ENCODE measurements at regions not wholly inside any gene's neighbourhood (a gene's known extent, or its start where the extent isn't known, plus 50 kb on each side); places are given as distances from the start of the nearest gene placed in this dataset.

DNA sequence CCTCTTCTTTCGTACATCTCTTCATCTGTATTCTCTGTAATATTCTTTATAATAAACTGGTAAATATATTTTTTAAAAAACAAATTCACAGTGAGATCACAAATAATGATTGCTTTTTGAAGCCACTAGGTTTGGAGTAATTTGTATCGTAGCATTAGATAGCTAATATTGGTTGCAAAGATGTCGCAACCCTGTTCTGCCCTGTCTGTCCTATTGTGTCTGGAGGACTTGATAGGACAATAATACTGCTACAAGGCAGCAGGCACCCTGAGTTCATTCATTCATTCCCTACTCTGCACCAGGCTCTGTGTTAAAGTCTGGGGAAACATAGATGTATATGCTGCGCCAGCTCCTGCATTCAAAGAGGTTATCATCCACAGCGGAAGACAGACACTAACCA is 206.7 kb upstream of the KLF4 start:
- Histone ChIP-seq H3K27me3 (no peaks in the 10 kb centered on the region), H3K4me3 (no peak overlapping the region), H3K27ac (no peak overlapping the region), H3K36me3 (no peaks in the 10 kb centered on the region), H3K9me3 (no peaks in the 10 kb centered on the region), H3K4me1 (no peaks in the 10 kb centered on the region)
- intact Hi-C loops (cut with DNase I) = no loop called here
- no peak for TF ChIP-seq EP300 (IDR thresholded peaks at IDR 0.05)
- no peak for TF ChIP-seq POLR2AphosphoS5 (IDR thresholded peaks at IDR 0.05)
- TF ChIP-seq POLR2A (IDR thresholded peaks at IDR 0.05) = no peak
- TF ChIP-seq, protein P1, sequence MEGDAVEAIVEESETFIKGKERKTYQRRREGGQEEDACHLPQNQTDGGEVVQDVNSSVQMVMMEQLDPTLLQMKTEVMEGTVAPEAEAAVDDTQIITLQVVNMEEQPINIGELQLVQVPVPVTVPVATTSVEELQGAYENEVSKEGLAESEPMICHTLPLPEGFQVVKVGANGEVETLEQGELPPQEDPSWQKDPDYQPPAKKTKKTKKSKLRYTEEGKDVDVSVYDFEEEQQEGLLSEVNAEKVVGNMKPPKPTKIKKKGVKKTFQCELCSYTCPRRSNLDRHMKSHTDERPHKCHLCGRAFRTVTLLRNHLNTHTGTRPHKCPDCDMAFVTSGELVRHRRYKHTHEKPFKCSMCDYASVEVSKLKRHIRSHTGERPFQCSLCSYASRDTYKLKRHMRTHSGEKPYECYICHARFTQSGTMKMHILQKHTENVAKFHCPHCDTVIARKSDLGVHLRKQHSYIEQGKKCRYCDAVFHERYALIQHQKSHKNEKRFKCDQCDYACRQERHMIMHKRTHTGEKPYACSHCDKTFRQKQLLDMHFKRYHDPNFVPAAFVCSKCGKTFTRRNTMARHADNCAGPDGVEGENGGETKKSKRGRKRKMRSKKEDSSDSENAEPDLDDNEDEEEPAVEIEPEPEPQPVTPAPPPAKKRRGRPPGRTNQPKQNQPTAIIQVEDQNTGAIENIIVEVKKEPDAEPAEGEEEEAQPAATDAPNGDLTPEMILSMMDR (IDR thresholded peaks at IDR 0.05) = no peak
- WGBS, 2 donors = 88 to 97% methylated on average over 5 of the region's 5 CpGs
- no peak for DNase-seq

DNA sequence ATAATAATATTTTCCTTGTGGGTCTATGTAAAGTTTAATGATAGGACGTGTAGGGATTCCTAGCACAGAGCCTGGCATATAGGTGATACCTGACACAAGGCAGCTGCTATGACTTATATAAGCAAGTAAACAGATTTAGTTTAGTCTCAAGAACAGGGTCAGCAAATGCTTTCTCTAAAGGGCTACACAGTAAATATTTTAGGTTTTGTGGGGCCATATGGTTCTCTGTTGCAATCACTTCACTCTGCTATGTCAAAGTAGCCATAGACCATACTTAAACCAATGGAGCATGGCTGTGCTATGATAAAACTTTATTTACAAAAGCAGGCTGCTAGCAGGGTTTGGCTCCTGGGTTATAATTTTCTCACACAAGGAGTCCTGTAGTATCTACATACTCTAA is 204.8 kb upstream of the KLF4 start:
- H3K9me3 ChIP-seq = no peaks in the 10 kb centered on the region
- no peak overlapping the region for H3K27ac ChIP-seq

DNA sequence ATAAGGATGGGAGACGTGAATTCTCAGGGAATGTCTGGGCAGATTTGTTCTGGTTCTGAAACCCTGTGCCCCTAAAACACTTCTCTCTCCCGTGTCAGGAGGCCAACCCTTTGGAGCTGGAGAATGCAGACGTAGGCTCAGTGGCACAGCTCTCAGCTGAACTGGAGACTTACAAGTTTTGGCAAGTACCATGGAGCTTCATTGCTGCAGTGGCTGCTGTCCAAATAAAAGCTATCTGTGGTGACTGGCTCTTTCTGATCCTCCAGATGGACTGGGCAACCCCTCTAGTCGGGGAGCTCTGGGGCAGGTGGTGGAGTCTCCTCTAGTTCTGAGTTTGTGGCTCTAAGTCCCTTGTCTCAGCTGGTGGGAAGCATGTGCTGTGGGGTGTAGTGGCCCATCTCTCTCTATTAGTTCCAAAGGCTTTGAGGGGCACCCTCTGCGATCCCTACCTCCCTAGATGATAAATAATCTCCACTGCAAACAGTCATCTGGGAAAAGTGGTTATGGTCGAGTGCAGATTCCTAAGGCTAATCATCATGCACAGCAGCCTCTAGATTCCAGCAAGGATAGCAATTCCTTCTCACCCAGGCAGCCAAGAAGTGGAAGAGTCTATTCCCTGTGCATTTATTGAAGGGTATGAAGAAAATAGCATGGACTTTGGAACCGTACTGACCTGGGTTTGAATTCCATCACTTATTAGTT is 204.2 kb upstream of the KLF4 start:
- H3K36me3 ChIP-seq = no peaks in the 10 kb centered on the region
- WGBS, 2 donors = 85% methylated on average over 7 of the region's 7 CpGs
- intact Hi-C loops (cut with DNase I) = no loop called here
- H3K4me1 ChIP-seq = no peaks in the 10 kb centered on the region
- H3K9me3 ChIP-seq = no peaks in the 10 kb centered on the region
- no peak for DNase-seq
- no peak for TF ChIP-seq EP300 (IDR thresholded peaks at IDR 0.05)
- H3K4me3 ChIP-seq = no peak overlapping the region
- no peaks in the 10 kb centered on the region for H3K27me3 ChIP-seq
- H3K27ac ChIP-seq = no peak overlapping the region

More for the DNA sequence above, 204.8 kb upstream of the KLF4 start:
- Histone ChIP-seq H3K36me3 (no peaks in the 10 kb centered on the region), H3K4me1 (no peaks in the 10 kb centered on the region), H3K4me3 (no peak overlapping the region), H3K27me3 (no peaks in the 10 kb centered on the region)
- TF ChIP-seq, protein P1 (IDR thresholded peaks at IDR 0.05) = no peak
- intact Hi-C loops (cut with DNase I) = no loop called here
- DNase-seq = no peak
- WGBS, 2 donors = 86 to 89% methylated on average over 1 of the region's 1 CpG

DNA sequence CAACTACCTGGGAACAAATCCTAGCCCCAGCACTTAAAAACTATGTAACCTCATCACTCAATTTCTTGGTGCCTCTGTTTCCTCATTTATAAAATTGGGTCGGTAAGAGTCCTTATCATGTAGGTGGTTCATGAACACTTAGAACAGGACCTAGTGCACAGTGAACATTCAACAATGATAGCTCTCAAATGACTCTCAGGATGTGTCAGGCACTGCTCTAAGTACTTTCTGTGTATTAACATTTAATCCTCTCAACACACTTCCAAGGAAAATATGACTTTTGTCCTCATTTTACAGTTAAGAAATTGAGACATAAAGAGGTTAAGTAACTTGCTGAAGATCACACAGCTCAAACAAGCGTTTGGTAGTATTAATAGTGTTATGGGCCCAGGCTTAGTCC is 202.1 kb upstream of the KLF4 start:
- H3K27me3 ChIP-seq = no peaks in the 10 kb centered on the region
- H3K9me3 ChIP-seq = no peaks in the 10 kb centered on the region
- no peaks in the 10 kb centered on the region for H3K4me1 ChIP-seq
- TF ChIP-seq POLR2AphosphoS5 (IDR thresholded peaks at IDR 0.05) = no peak
- TF ChIP-seq, protein P1 (IDR thresholded peaks at IDR 0.05) = no peak
- no peak overlapping the region for H3K27ac ChIP-seq
- H3K36me3 ChIP-seq = no peaks in the 10 kb centered on the region
- H3K4me3 ChIP-seq = no peak overlapping the region
- intact Hi-C loops (cut with DNase I) = no loop called here
- 16 to 74% methylated on average over 2 of the region's 2 CpGs for WGBS, 2 donors
- no peak for DNase-seq

DNA sequence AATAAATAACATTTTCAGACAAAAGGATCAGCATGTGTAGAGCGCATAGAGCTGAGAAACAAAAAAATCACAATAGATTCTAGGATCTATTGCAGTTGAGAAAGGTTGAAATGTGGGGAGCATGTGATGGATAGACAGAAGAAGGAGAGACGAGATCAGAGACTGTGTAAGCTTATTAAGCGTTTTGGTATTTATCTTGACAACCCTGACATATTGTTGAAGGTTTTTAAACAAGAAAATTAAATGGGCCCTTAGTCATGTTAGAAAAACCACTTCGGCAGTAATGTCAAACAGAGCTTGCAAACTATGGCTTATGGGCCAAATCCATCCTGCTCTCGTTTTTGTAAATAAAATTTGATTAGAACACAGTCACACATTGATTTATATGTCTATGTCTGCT is 200.5 kb upstream of the KLF4 start:
- Histone ChIP-seq H3K9me3 (no peaks in the 10 kb centered on the region), H3K36me3 (no peaks in the 10 kb centered on the region), H3K27me3 (no peaks in the 10 kb centered on the region), H3K4me1 (no peaks in the 10 kb centered on the region), H3K4me3 (no peak overlapping the region), H3K27ac (no peak overlapping the region)
- WGBS, 2 donors = 68 to 70% methylated on average over 5 of the region's 5 CpGs
- TF ChIP-seq, protein P1 (IDR thresholded peaks at IDR 0.05) = no peak
- no peak for TF ChIP-seq EP300 (IDR thresholded peaks at IDR 0.05)
- no peak for TF ChIP-seq POLR2A (IDR thresholded peaks at IDR 0.05)
- TF ChIP-seq POLR2AphosphoS5 (IDR thresholded peaks at IDR 0.05) = no peak
- intact Hi-C loops (cut with DNase I) = no loop called here
- DNase-seq = no peak
